ENCODE measurements at regions not wholly inside any gene's neighbourhood (a gene's known extent, or its start where the extent isn't known, plus 50 kb on each side); places are given as distances from the start of the nearest gene placed in this dataset.
"Not testable (repeated sequence)": the region's sequence is repeated elsewhere in the genome, so short reads cannot be mapped to it uniquely, and the experiment has no call there.

DNA sequence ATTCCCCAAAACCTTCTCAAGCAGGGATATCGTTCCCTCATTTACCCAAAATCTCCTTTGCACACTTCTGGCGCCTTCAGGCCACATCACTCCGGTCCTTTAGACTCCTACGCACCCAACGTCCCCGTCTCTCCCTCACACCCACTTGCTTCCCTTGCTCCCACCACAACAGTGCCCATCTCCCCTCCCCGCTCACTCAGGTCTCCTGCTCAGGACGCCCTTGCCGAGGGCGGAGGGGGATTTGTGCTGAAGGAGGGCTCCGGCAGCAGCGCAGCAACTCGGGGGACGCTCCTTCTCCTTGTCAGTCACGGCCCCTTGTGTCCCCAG lies 71.6 kb downstream of the PCMTD2 start:
- DNase-seq: not testable (repeated sequence)

DNA sequence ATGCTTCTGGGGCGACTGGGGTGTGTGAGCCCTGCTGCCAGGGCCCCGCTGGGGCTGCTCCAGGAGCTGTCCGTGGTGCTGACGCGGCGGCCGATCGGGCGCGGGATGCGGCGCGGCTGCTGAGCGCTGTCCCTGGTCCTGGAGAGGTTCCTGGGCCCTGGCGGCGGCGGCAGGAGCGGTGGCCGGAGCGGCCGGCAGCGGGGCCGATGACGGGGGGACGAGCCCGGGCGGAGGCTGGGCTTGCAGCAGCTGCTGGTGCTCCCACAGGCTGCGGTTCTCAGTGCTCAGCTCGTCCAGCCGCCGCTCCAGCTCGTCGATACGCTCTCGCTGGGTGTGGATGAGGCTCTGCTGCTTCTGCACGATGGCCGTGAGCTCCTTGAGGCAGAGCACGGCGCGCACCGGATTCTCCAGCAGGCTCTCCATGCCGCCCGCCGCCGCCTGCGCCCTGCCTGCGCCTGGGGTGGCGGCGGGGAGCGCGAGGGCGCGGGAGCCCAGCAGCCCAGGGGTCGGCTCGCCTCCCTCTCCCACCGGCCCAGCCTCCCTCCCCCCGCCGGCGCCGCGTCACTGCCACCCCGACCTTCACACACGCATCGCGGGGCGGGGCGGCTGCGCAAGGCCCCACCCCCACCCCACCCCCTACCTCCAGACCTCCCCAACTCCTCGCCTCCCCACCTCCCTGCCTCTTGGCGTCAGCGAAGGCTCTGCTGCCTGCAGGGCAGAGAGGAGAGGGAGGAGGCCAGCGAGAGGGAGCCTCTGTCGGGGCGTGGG lies 72.2 kb downstream of the PCMTD2 start:
- peak in 1 of 2 donors; percentile 27 for DNase-seq

DNA sequence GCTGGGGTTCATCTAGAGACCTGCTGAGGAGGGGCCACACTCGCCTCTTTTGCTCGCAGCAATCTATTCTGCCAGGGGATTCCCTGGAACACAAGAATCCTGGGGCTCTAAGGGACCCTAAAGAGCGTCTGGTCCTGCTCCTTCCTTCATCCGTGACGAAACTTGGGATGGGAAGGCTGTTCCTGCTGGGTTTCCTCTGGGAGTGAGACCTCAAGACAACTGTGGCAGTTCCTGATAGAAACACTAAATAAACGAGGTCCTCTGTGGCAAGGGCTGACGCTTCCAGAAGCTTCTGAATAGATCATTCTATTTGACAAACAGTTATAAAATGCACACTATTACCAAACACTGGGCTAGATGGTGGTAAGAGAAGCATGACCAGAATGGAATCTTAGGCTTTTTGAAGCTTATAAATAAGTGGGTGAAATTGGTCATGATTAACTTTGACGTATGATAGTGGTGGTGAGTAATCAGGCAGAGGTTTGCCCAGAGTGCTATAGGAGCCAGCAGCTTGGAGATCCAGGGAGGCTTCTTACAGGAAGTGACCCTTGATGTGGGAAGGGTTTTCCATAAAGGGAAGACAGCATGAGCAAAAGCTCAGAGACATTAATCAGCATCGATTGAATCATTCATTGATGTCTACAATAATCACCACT lies 73.2 kb downstream of the PCMTD2 start:
- not testable (repeated sequence) for DNase-seq

DNA sequence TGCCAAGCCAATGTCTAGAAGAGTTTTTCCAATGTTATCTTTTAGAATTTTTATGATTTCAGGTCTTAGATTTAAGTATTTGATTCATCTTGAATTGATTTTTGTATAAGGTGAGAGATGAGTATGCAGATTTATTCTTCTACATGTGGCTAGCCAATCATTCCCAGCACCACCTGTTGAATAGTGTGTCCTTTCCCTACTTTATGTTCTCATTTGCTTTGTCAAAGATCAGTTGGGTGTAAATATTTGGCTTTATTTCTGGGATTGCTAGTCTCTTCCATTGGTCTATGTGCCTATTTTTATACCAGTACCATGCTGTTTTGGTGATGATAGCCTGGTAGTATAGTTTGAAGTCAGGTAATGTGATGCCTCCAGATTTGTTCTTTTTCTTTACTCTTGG lies 77.1 kb downstream of the PCMTD2 start:
- not testable (repeated sequence) for DNase-seq

All from stimulated activated CD4-positive, alpha-beta T cell treated with anti-CD3 and anti-CD28 coated beads, Interleukin-2, amount 100 ng/mL, for 24 hours (primary cell).